ENCODE measurements at regions not wholly inside any gene's neighbourhood (a gene's known extent, or its start where the extent isn't known, plus 50 kb on each side); places are given as distances from the start of the nearest gene placed in this dataset.

DNA sequence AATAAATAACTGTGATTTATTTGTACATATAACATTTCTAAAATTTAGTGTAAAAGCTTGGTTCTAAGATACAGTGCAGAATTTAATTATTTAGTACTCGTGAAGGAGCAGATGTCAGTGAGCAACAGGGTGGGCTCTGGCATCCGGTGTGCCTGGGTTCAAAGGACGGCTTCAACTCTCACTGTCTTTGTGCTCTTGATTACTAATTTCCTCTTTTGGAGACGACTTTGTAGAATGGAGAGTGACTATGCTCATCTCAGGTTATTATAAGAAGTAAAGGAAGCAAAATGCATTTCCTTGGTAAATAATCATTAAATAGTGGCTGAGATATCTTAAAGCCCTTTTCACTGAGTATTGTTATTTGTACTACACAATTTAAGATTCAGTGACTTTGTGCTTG, 271.7 kb downstream of the ASXL3 start:
- BruUV-seq (replicated peaks) = no TSS peak
- no peak overlapping the region for H3K27ac ChIP-seq (ENCODE audit: low read length)
- intact Hi-C loops (cut with micrococcal nuclease; ENCODE audit: unreplicated experiment) = no loop called here
- ATAC-seq (no peak), DNase-seq (ENCODE audit: low read depth, low spot score) (no peak)
- H3K4me1 ChIP-seq (ENCODE audit: control insufficient read depth, insufficient read depth, low read length) = no peaks in the 10 kb centered on the region
- H3K4me3 ChIP-seq (ENCODE audit: low read depth in 2 of 2, low read length in 2 of 2) = no peak overlapping the region
- ChIA-PET POLR2A (no interaction called here), CTCF (no interaction called here)
- 0 out of 2 replicates have a peak, but pooled peaks cover 4% of the 10 kb centered on the region for H3K9me3 ChIP-seq (ENCODE audit: control insufficient read depth, insufficient read depth, low read depth, low read length)
- H3K27me3 ChIP-seq (ENCODE audit: control insufficient read depth, insufficient read depth, low read length) = no peaks in the 10 kb centered on the region
- in situ Hi-C loops (cut with HindIII; ENCODE audit: low pct_unique_long_range_greater_than_20kb, low sequenced_read_pairs) = no loop called here
- H3K36me3 ChIP-seq (ENCODE audit: control insufficient read depth, insufficient read depth, low read length) = no peaks in the 10 kb centered on the region
- TF ChIP-seq TCF7L2 (IDR thresholded peaks at IDR 0.05; ENCODE audit: low read depth, low read length) = no peak
- TF ChIP-seq POLR2AphosphoS5 (IDR thresholded peaks at IDR 0.05; ENCODE audit: low read depth, low read length) = no peak
- TF ChIP-seq CTCF (IDR thresholded peaks at IDR 0.05) = no peak
- no peak for TF ChIP-seq REST (IDR thresholded peaks at IDR 0.05; ENCODE audit: insufficient read depth in 1 of 2, low read depth in 2 of 2, low read length in 1 of 2)
- TF ChIP-seq SIN3A (IDR thresholded peaks at IDR 0.05; ENCODE audit: borderline replicate concordance, insufficient read depth, low read depth, low read length) = no peak

- Histone ChIP-seq H3K4me1 (ENCODE audit: control insufficient read depth, insufficient read depth, low read length) (no peaks in the 10 kb centered on the region; the same call in 1 of the 2 replicates), H3K27ac (ENCODE audit: low read length) (no peak overlapping the region), H3K27me3 (ENCODE audit: control insufficient read depth, insufficient read depth, low read length) (no peaks in the 10 kb centered on the region), H3K4me3 (ENCODE audit: low read depth in 2 of 2, low read length in 2 of 2) (no peak overlapping the region), H3K9me3 (ENCODE audit: control insufficient read depth, insufficient read depth, low read depth, low read length) (no peaks in the 10 kb centered on the region), H3K36me3 (ENCODE audit: control insufficient read depth, insufficient read depth, low read length) (no peaks in the 10 kb centered on the region)
- TF ChIP-seq POLR2AphosphoS5 (IDR thresholded peaks at IDR 0.05; ENCODE audit: low read depth, low read length) (no peak), REST (IDR thresholded peaks at IDR 0.05; ENCODE audit: insufficient read depth in 1 of 2, low read depth in 2 of 2, low read length in 1 of 2) (no peak), TCF7L2 (IDR thresholded peaks at IDR 0.05; ENCODE audit: low read depth, low read length) (no peak), CTCF (IDR thresholded peaks at IDR 0.05) (no peak), SIN3A (IDR thresholded peaks at IDR 0.05; ENCODE audit: borderline replicate concordance, insufficient read depth, low read depth, low read length) (no peak)
- intact Hi-C loops (cut with micrococcal nuclease; ENCODE audit: unreplicated experiment) (no loop called here), in situ Hi-C loops (cut with HindIII; ENCODE audit: low pct_unique_long_range_greater_than_20kb, low sequenced_read_pairs) (no loop called here)
- ChIA-PET CTCF (no interaction called here), POLR2A (interaction anchor here (0.6 kb wide), 1 partner anchor 11 kb away, joined by 4 read pairs; no protein-coding TSS in a partner anchor)
- ATAC-seq (no peak), DNase-seq (ENCODE audit: low read depth, low spot score) (no peak)
- BruUV-seq (replicated peaks) = no TSS peak
These were observed 266.2 kb downstream of the ASXL3 start for GRCh38 chr18:33844232-33844631.
